ENCODE measurements at regions not wholly inside any gene's neighbourhood (a gene's known extent, or its start where the extent isn't known, plus 50 kb on each side); places are given as distances from the start of the nearest gene placed in this dataset.

GRCh38 chr10:55348534-55348933, 547.5 kb upstream of the PCDH15 start:
- TF ChIP-seq CTCF (IDR thresholded peaks at IDR 0.05), result no peak
- no peak for TF ChIP-seq POLR2A (IDR thresholded peaks at IDR 0.05)
- no peak for TF ChIP-seq EP300 (IDR thresholded peaks at IDR 0.05)

Data from tibial nerve (tissue), 4 donors.